ENCODE measurements at regions not wholly inside any gene's neighbourhood (a gene's known extent, or its start where the extent isn't known, plus 50 kb on each side); places are given as distances from the start of the nearest gene placed in this dataset.

GRCh38 chr6:168139121-168139520 lies 60.1 kb upstream of the FRMD1 start:
- H3K27me3 ChIP-seq (replicated peaks; ENCODE audit: insufficient read depth) = no peaks in the 10 kb centered on the region
- H3K27ac ChIP-seq = no peak overlapping the region
- no peak overlapping the region for H3K4me3 ChIP-seq
- H3K4me1 ChIP-seq (ENCODE audit: control insufficient read depth in 1 of 2, low read depth in 2 of 2) = no peaks in the 10 kb centered on the region
- TF ChIP-seq, protein P1, sequence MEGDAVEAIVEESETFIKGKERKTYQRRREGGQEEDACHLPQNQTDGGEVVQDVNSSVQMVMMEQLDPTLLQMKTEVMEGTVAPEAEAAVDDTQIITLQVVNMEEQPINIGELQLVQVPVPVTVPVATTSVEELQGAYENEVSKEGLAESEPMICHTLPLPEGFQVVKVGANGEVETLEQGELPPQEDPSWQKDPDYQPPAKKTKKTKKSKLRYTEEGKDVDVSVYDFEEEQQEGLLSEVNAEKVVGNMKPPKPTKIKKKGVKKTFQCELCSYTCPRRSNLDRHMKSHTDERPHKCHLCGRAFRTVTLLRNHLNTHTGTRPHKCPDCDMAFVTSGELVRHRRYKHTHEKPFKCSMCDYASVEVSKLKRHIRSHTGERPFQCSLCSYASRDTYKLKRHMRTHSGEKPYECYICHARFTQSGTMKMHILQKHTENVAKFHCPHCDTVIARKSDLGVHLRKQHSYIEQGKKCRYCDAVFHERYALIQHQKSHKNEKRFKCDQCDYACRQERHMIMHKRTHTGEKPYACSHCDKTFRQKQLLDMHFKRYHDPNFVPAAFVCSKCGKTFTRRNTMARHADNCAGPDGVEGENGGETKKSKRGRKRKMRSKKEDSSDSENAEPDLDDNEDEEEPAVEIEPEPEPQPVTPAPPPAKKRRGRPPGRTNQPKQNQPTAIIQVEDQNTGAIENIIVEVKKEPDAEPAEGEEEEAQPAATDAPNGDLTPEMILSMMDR (IDR thresholded peaks at IDR 0.05) = no peak
- ATAC-seq (ENCODE audit: insufficient number of reproducible peaks, low FRiP score, low read depth) = no peak
- H3K9me3 ChIP-seq = no peaks in the 10 kb centered on the region
- no peak for DNase-seq (ENCODE audit: low spot score)
- no peaks in the 10 kb centered on the region for H3K36me3 ChIP-seq

GRCh38 chr6:168138436-168138835 lies 59.4 kb upstream of the FRMD1 start:
- no peak for DNase-seq (ENCODE audit: low spot score)
- Histone ChIP-seq H3K4me3 (no peak overlapping the region), H3K9me3 (no peaks in the 10 kb centered on the region), H3K27me3 (replicated peaks; ENCODE audit: insufficient read depth) (no peaks in the 10 kb centered on the region), H3K27ac (no peak overlapping the region), H3K36me3 (no peaks in the 10 kb centered on the region), H3K4me1 (ENCODE audit: control insufficient read depth in 1 of 2, low read depth in 2 of 2) (peaks cover 0 to 5% of the 10 kb centered on the region in 2 donors)
- TF ChIP-seq, protein P1 (IDR thresholded peaks at IDR 0.05) = no peak
- ATAC-seq (ENCODE audit: insufficient number of reproducible peaks, low FRiP score, low read depth) = no peak

DNA sequence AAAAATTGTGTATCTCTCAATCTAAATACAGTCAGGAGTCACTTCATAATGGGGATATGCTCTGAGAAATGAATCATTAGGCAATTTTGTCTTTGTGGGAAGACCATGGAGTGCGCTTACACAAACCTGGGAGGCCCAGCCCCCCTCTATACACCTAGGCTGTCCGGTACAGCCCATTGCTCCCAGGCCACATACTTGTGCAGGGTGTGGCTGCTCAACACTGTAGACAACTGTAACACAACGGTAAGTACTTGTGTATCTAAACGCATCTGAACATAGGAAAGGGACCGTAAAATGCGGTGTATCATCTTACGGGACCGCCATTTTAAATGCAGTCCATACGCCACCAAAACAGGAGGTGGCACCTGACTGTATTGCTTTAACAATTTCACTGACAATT lies 58.0 kb upstream of the FRMD1 start:
- Histone ChIP-seq H3K4me3 (no peak overlapping the region), H3K36me3 (no peaks in the 10 kb centered on the region), H3K27ac (no peak overlapping the region), H3K27me3 (replicated peaks; ENCODE audit: insufficient read depth) (no peaks in the 10 kb centered on the region), H3K9me3 (no peaks in the 10 kb centered on the region), H3K4me1 (ENCODE audit: control insufficient read depth in 1 of 2, low read depth in 2 of 2) (peaks cover 3 to 19% of the 10 kb centered on the region in 2 donors)
- DNase-seq (ENCODE audit: low spot score) = no peak
- TF ChIP-seq, protein P1 (IDR thresholded peaks at IDR 0.05) = no peak
- no peak for ATAC-seq (ENCODE audit: insufficient number of reproducible peaks, low FRiP score, low read depth)

DNA sequence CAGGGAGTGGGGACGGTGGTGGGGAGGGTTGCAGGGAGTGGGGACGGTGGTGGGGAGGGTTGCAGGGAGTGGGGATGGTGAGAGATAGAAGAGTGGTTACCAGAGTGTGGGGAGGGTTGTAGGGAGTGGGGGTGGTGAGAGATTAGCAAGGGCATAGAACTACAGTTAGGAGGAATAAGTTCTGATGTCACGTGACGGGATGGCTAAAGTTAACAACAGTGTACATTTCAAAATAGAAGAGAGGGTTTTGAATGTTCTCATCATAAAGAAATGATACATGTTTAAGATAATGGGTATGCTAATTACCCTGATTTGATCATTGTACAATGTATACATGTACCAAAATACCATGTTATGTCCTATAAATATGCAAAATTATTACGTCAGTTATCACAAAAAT lies 57.6 kb upstream of the FRMD1 start:
- H3K4me1 ChIP-seq (ENCODE audit: control insufficient read depth in 1 of 2, low read depth in 2 of 2) = peaks cover 3 to 20% of the 10 kb centered on the region in 2 donors
- TF ChIP-seq, protein P1 (IDR thresholded peaks at IDR 0.05) = no peak
- no peaks in the 10 kb centered on the region for H3K36me3 ChIP-seq
- H3K9me3 ChIP-seq = no peaks in the 10 kb centered on the region
- H3K27ac ChIP-seq = no peak overlapping the region
- H3K27me3 ChIP-seq (replicated peaks; ENCODE audit: insufficient read depth) = no peaks in the 10 kb centered on the region
- DNase-seq (ENCODE audit: low spot score) (no peak), ATAC-seq (ENCODE audit: insufficient number of reproducible peaks, low FRiP score, low read depth) (no peak)
- no peak overlapping the region for H3K4me3 ChIP-seq

DNA sequence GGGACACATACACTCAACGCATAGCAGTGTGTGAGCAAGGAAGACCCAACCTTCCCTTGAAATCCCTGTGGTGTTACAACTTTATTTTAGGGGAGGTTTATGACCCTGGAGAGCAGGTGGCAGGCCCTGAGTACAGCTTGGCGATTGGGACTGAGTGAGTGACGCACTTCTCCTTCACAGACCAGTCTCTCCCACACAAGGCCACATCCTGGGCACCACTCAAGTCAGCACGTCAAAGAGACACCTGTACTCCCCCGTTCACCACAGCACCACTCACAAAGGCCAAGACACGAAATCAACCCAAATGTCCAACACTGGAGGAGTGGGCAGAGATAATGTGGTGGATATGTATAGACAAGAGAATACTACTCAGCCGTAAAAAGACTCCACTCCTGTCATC lies 57.0 kb upstream of the FRMD1 start:
- no peaks in the 10 kb centered on the region for H3K27me3 ChIP-seq (replicated peaks; ENCODE audit: insufficient read depth)
- TF ChIP-seq, protein P1 (IDR thresholded peaks at IDR 0.05) = no peak
- H3K4me1 ChIP-seq (ENCODE audit: control insufficient read depth in 1 of 2, low read depth in 2 of 2) = peaks cover 3 to 20% of the 10 kb centered on the region in 2 donors
- H3K27ac ChIP-seq = no peak overlapping the region
- DNase-seq (ENCODE audit: low spot score) (no peak), ATAC-seq (ENCODE audit: insufficient number of reproducible peaks, low FRiP score, low read depth) (no peak)
- H3K4me3 ChIP-seq = no peak overlapping the region
- no peaks in the 10 kb centered on the region for H3K9me3 ChIP-seq
- no peaks in the 10 kb centered on the region for H3K36me3 ChIP-seq
